Keratinocyte (primary cell): ENCODE measurements at regions not wholly inside any gene's neighbourhood (a gene's known extent, or its start where the extent isn't known, plus 50 kb on each side); places are given as distances from the start of the nearest gene placed in this dataset.

Experiments
- DNase-seq: peaks from one replicate; pipeline ENCODE4 v3.0.0-alpha.2; 2011; ENCODE audit warnings: low read depth, missing footprints, low spot score
- FAIRE-seq: peaks from 2 replicates; lab custom pipeline; 2011; peaks lifted over from hg19 to GRCh38; lab: Jason Lieb, UNC
- H2AFZ ChIP-seq: 2 replicates; pipeline ENCODE4 v1.6.0; 2012; ENCODE audit warnings: low read length, control low read depth, inconsistent platforms; ENCODE audit not compliant: control insufficient read depth
- H3K27ac ChIP-seq: 2 replicates; pipeline ENCODE4 v1.5.1; 2011; ENCODE audit warnings: low read length; ENCODE audit not compliant: control insufficient read depth, insufficient read depth
- H3K27me3 ChIP-seq: 3 replicates; pipeline ENCODE4 v1.6.0; 2011; ENCODE audit warnings: low read length; ENCODE audit not compliant: control insufficient read depth, insufficient read depth; ENCODE audit errors: extremely low read depth
- H3K36me3 ChIP-seq, 2 experiments: 2 replicates in 1 of 2; 3 replicates in 1 of 2; pipeline ENCODE4 v1.5.1; 2011; ENCODE audit warnings: low read length in 2 of 2, mild to moderate bottlenecking in 1 of 2; ENCODE audit not compliant: control insufficient read depth in 2 of 2, insufficient read depth in 2 of 2; ENCODE audit errors: extremely low read depth in 1 of 2
- H3K4me1 ChIP-seq: 3 replicates; pipeline ENCODE4 v1.5.1; 2011; ENCODE audit warnings: low read length; ENCODE audit not compliant: control insufficient read depth, insufficient read depth; ENCODE audit errors: extremely low read depth
- H3K4me2 ChIP-seq: 3 replicates; pipeline ENCODE4 v1.6.0; 2011; ENCODE audit warnings: low read depth, low read length; ENCODE audit not compliant: control insufficient read depth, insufficient read depth; ENCODE audit errors: extremely low read depth
- H3K4me3 ChIP-seq, 3 experiments: fragments of 200-600 bp in 1 of 3; sonication (generic) in 1 of 3; 2 replicates in 2 of 3; 3 replicates in 1 of 3; pipeline ENCODE4 v1.5.1; 2011 to 2016; ENCODE audit warnings: low read length in 3 of 3, mild to moderate bottlenecking in 3 of 3, control low read depth in 2 of 3, inconsistent platforms in 1 of 3, low read depth in 1 of 3, mixed read lengths in 1 of 3, mixed run types in 1 of 3, moderate library complexity in 1 of 3; ENCODE audit not compliant: control insufficient read depth in 2 of 3, insufficient read depth in 2 of 3; ENCODE audit errors: extremely low read depth in 1 of 3
- H3K79me2 ChIP-seq: 2 replicates; pipeline ENCODE4 v1.6.0; 2012; ENCODE audit warnings: low read length; ENCODE audit not compliant: control insufficient read depth, insufficient read depth
- H3K9ac ChIP-seq: 3 replicates; pipeline ENCODE4 v1.6.0; 2011; ENCODE audit warnings: low read length; ENCODE audit not compliant: control insufficient read depth, insufficient read depth; ENCODE audit errors: extremely low read depth
- H3K9me1 ChIP-seq: 3 replicates; pipeline ENCODE4 v1.6.0; 2011; ENCODE audit warnings: low read length; ENCODE audit not compliant: control insufficient read depth, insufficient read depth; ENCODE audit errors: extremely low read depth
- H3K9me3 ChIP-seq: 2 replicates; pipeline ENCODE4 v1.5.1; 2012; ENCODE audit warnings: low read depth, low read length; ENCODE audit not compliant: control insufficient read depth
- H4K20me1 ChIP-seq: 3 replicates; pipeline ENCODE4 v1.6.0; 2011; ENCODE audit warnings: low read length; ENCODE audit not compliant: control insufficient read depth, insufficient read depth; ENCODE audit errors: extremely low read depth
- EZH2 ChIP-seq: IDR thresholded peaks from one replicate; pipeline ENCODE4 v1.6.1; 2012; ENCODE audit warnings: inconsistent platforms, mild to moderate bottlenecking, low read length, moderate library complexity
- dilution Hi-C: fragments of 300-500 bp; cut with MboI; formaldehyde crosslinking; loops from one replicate; pipeline ENCODE4 v1.7.0; 2020; ENCODE audit warnings: low sequenced_read_pairs; ENCODE audit not compliant: extremely low pct_ligation_motif_present
- TF ChIP-seq, protein P1 (sequence below), 3 experiments: IDR thresholded peaks in 1 of 3; conservative IDR thresholded peaks in 1 of 3; optimal IDR thresholded peaks in 1 of 3; 2 replicates in 2 of 3; 3 replicates in 1 of 3; pipeline versions ENCODE3 to v1.5.1; 2011; ENCODE audit warnings: low read length in 3 of 3, mild to moderate bottlenecking in 3 of 3, moderate library complexity in 2 of 3, control low read depth in 1 of 3, inconsistent platforms in 1 of 3; ENCODE audit not compliant: insufficient read depth in 2 of 3; ENCODE audit errors: extremely low read depth in 1 of 3

- H3K27me3 ChIP-seq = no peaks in the 10 kb centered on the region
- DNase-seq = no peak
- H3K36me3 ChIP-seq = no peaks in the 10 kb centered on the region
- H3K27ac ChIP-seq = no peak overlapping the region
- no peaks in the 10 kb centered on the region for H4K20me1 ChIP-seq
- FAIRE-seq = no peak
- no peaks in the 10 kb centered on the region for H3K9me1 ChIP-seq
- H3K79me2 ChIP-seq = no peaks in the 10 kb centered on the region
- no peak overlapping the region for H3K4me3 ChIP-seq
- no peaks in the 10 kb centered on the region for H3K4me1 ChIP-seq
- H2AFZ ChIP-seq = no peak overlapping the region
- dilution Hi-C loops = no loop called here
- TF ChIP-seq EZH2 = no peak
- TF ChIP-seq, protein P1, sequence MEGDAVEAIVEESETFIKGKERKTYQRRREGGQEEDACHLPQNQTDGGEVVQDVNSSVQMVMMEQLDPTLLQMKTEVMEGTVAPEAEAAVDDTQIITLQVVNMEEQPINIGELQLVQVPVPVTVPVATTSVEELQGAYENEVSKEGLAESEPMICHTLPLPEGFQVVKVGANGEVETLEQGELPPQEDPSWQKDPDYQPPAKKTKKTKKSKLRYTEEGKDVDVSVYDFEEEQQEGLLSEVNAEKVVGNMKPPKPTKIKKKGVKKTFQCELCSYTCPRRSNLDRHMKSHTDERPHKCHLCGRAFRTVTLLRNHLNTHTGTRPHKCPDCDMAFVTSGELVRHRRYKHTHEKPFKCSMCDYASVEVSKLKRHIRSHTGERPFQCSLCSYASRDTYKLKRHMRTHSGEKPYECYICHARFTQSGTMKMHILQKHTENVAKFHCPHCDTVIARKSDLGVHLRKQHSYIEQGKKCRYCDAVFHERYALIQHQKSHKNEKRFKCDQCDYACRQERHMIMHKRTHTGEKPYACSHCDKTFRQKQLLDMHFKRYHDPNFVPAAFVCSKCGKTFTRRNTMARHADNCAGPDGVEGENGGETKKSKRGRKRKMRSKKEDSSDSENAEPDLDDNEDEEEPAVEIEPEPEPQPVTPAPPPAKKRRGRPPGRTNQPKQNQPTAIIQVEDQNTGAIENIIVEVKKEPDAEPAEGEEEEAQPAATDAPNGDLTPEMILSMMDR (optimal IDR thresholded peaks at IDR 0.05 in 1 of 3, IDR thresholded peaks at IDR 0.05 in 1 of 3, conservative IDR thresholded peaks at IDR 0.05 in 1 of 3; ENCODE audit: extremely low read depth in 1 of 3, insufficient read depth in 2 of 3, low read length in 3 of 3) = peak in 2 of 3 experiments; percentile 15 to 22
- no peak overlapping the region for H3K9ac ChIP-seq
- no peaks in the 10 kb centered on the region for H3K9me3 ChIP-seq
- H3K4me2 ChIP-seq = no peak overlapping the region
These were observed 115.4 kb upstream of the TIAM1 start for GRCh38 chr21:31459457-31459856.

- dilution Hi-C loops = no loop called here
- no peak overlapping the region for H3K4me3 ChIP-seq
These were observed 113.6 kb upstream of the TIAM1 start for GRCh38 chr21:31457675-31458074.

More at GRCh38 chr21:31457675-31458074, 113.6 kb upstream of the TIAM1 start:
- Histone ChIP-seq H3K4me1 (no peaks in the 10 kb centered on the region), H4K20me1 (no peaks in the 10 kb centered on the region), H3K9me3 (no peaks in the 10 kb centered on the region), H3K27me3 (no peaks in the 10 kb centered on the region), H3K9ac (no peak overlapping the region), H3K27ac (no peak overlapping the region), H3K4me2 (no peak overlapping the region), H3K9me1 (no peaks in the 10 kb centered on the region), H3K79me2 (no peaks in the 10 kb centered on the region), H2AFZ (no peak overlapping the region), H3K36me3 (no peaks in the 10 kb centered on the region)
- DNase-seq (no peak), FAIRE-seq (no peak)
- no peak for TF ChIP-seq EZH2
- TF ChIP-seq, protein P1 (optimal IDR thresholded peaks at IDR 0.05 in 1 of 3, IDR thresholded peaks at IDR 0.05 in 1 of 3, conservative IDR thresholded peaks at IDR 0.05 in 1 of 3; ENCODE audit: extremely low read depth in 1 of 3, insufficient read depth in 2 of 3, low read length in 3 of 3) = peak in 2 of 3 experiments; percentile 25 to 35
